H1 (cell line): ENCODE measurements at regions not wholly inside any gene's neighbourhood (a gene's known extent, or its start where the extent isn't known, plus 50 kb on each side); places are given as distances from the start of the nearest gene placed in this dataset.

Source experiments
- ATF3 ChIP-seq: IDR thresholded peaks from 2 replicates; pipeline ENCODE4 v1.6.1; 2011; ENCODE audit warnings: low read depth, mild to moderate bottlenecking, low read length; ENCODE audit not compliant: insufficient read depth
- EP300 ChIP-seq, 2 experiments: IDR thresholded peaks; 1 replicate in 1 of 2; 2 replicates in 1 of 2; pipeline ENCODE4 v1.6.1; 2011 to 2012; ENCODE audit warnings: low read depth in 2 of 2, low read length in 2 of 2, mild to moderate bottlenecking in 2 of 2, borderline replicate concordance in 1 of 2, inconsistent platforms in 1 of 2, moderate library complexity in 1 of 2
- EZH2 ChIP-seq: fragments of 200-600 bp; sonication (generic); IDR thresholded peaks from 2 replicates; pipeline ENCODE4 v1.7.1; 2012; ENCODE audit warnings: low read depth, mild to moderate bottlenecking, moderate library complexity, low read length, inconsistent platforms; ENCODE audit not compliant: severe bottlenecking
- HDAC2 ChIP-seq, 2 experiments: fragments of 300-600 bp in 1 of 2; sonication (generic) in 1 of 2; IDR thresholded peaks; 2 replicates each; pipeline ENCODE4 v1.6.1; 2011 to 2012; ENCODE audit warnings: low read depth in 2 of 2, low read length in 2 of 2, mild to moderate bottlenecking in 2 of 2, moderate library complexity in 2 of 2, borderline replicate concordance in 1 of 2, inconsistent platforms in 1 of 2
- SAP30 ChIP-seq: fragments of 300-600 bp; sonication (generic); IDR thresholded peaks from 2 replicates; pipeline ENCODE4 v1.7.1; 2012; ENCODE audit warnings: low read length, moderate library complexity, mild to moderate bottlenecking, inconsistent platforms; ENCODE audit not compliant: insufficient read depth, insufficient replicate concordance
- SIRT6 ChIP-seq: IDR thresholded peaks from one replicate; pipeline ENCODE4 v1.7.1; 2012; ENCODE audit warnings: low read length, inconsistent platforms
- SP1 ChIP-seq: IDR thresholded peaks from 2 replicates; pipeline ENCODE4 v1.6.1; 2011; ENCODE audit warnings: low read depth, low read length

DNA sequence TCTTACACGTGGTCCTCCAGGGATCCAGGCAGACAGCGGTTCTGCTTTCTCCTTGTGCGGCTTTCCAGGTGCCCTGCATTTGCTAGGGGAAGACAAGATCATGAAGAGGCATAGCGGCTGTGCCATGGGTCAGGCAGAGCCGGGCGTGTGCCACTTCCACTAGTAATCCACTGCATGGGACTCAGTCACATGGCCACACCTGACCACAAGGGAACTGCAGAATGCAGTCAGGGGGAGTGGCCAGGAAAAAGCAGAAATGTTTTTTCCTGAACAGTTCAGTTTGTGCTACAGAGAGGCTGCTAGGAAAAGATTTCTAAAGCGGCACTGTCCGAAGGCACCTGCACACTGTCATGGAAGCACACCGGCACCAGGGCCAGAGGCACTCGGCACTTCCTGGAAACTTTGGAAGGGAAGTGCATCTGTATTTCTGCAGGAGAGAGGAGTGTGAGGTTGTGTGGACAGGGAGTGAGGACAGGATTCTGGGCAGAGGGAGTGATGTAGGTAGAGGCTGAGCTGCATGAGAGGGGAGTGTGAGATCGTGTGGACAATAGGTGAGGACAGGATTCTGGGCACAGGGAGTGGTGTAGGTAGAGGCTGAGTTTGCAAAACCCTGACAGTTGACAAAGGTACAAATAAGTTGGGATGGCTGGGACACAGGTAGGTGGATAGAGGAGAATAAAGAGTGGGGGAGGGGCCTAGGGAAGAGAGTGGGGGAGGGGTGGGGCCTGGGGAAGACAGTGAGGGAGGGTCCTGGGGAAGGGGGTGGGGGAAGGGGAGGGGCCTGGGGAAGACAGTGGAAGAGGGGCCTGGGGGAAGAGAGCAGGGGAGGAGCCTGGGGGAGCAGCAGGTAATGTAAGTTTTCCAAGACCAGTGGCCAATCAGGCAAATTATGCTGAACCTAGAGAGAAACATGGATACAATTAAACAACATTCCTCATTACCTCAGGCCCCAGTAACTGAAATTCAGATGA lies 1436.3 kb downstream of the TBC1D22A start (continued):
- TF ChIP-seq HDAC2 (IDR thresholded peaks at IDR 0.05; ENCODE audit: borderline replicate concordance in 1 of 2, low read depth in 2 of 2, low read length in 2 of 2) (no peak), SAP30 (no peak), EP300 (IDR thresholded peaks at IDR 0.05; ENCODE audit: borderline replicate concordance in 1 of 2, low read depth in 2 of 2, low read length in 2 of 2) (no peak), SIRT6 (no peak), SP1 (no peak), EZH2 (no peak), ATF3 (no peak)
